Right atrium auricular region (tissue), 2 donors: ENCODE measurements at regions not wholly inside any gene's neighbourhood (a gene's known extent, or its start where the extent isn't known, plus 50 kb on each side); places are given as distances from the start of the nearest gene placed in this dataset.

Source experiments
- DNase-seq: peaks from one replicate; pipeline ENCODE4 v3.0.0-alpha.2; 2019; ENCODE audit warnings: low spot score
- H3K27ac ChIP-seq, 2 donors: fragments of 200-600 bp; sonication (generic); 1 replicate in 1 of 2; 2 replicates in 1 of 2; pipeline ENCODE4 v1.5.1; 2016 to 2019
- H3K27me3 ChIP-seq, 2 donors: fragments of 200-600 bp; sonication (generic); one replicate each; pipeline versions ENCODE4 v1.5.1 to v1.6.0; 2017 to 2019
- H3K36me3 ChIP-seq: fragments of 200-600 bp; sonication (generic); one replicate; pipeline ENCODE4 v1.5.1; 2016
- H3K4me1 ChIP-seq, 2 donors: fragments of 200-600 bp; sonication (generic); one replicate each; pipeline versions ENCODE4 v1.5.1 to v1.6.0; 2017 to 2019
- H3K4me3 ChIP-seq, 2 donors: fragments of 200-600 bp; sonication (generic); 1 replicate in 1 of 2; 2 replicates in 1 of 2; pipeline ENCODE4 v1.5.1; 2017 to 2019; ENCODE audit warnings: mild to moderate bottlenecking in 1 of 2, moderate library complexity in 1 of 2
- H3K9me3 ChIP-seq, 2 donors: fragments of 200-600 bp; sonication (generic); one replicate each; pipeline ENCODE4 v1.5.1; 2019
- CTCF ChIP-seq, 2 donors: fragments of 200-600 bp; sonication (generic); IDR thresholded peaks; one replicate each; pipeline ENCODE4 v1.5.1; 2019; ENCODE audit warnings: antibody characterized with exemption in 2 of 2

DNA sequence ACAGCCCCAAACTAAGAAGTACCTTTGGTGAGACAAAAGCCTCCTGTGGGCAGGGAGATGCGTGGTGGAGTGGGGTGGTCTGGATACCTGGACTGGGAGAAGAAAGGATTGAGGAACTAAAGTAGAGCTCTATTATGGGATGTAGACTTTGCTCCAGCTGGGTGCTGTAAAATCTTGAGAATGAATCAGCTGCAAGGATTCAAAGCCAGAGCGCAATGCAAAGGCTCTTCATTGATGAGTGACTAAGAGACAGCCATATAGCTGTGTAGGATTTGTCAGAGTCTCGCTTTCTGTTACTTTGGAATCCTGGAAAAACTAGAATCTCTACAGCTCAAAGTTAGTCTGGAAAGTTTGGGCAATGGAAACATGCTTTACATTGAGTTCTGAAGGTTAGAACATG, 159.9 kb downstream of the TAF11L14 start:
- no peak for DNase-seq
- H3K27ac ChIP-seq, result no peak overlapping the region
- no peaks in the 10 kb centered on the region for H3K9me3 ChIP-seq
- no peak overlapping the region for H3K4me3 ChIP-seq
- no peak for TF ChIP-seq CTCF (IDR thresholded peaks at IDR 0.05)
- H3K4me1 ChIP-seq, result no peaks in the 10 kb centered on the region
- no peaks in the 10 kb centered on the region for H3K27me3 ChIP-seq
- H3K36me3 ChIP-seq, result no peaks in the 10 kb centered on the region

DNA sequence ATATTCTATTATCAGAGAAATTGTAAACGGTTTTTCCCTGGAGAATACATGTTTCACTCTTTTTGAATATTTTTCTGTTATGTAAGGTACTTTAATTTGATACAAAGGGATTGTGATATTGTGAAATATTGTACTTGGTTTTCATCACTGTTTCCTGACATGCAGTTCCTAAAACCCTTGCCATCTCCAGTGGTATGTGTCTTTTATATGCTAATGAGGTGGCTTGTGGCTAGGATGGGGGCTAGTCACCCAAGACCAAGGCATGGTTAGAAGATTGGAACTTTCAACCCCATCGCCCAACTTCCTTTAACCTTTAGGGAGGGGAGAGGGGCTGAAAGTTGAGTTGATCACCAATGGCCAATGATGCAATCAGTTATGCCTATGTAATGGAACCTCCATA, 160.6 kb downstream of the TAF11L14 start:
- H3K36me3 ChIP-seq, result no peaks in the 10 kb centered on the region
- H3K4me3 ChIP-seq, result no peak overlapping the region
- H3K27me3 ChIP-seq, result no peaks in the 10 kb centered on the region
- H3K9me3 ChIP-seq, result no peaks in the 10 kb centered on the region
- no peak for TF ChIP-seq CTCF (IDR thresholded peaks at IDR 0.05)
- no peaks in the 10 kb centered on the region for H3K4me1 ChIP-seq
- H3K27ac ChIP-seq, result no peak overlapping the region
- DNase-seq, result no peak

GRCh38 chr5:17796142-17796541, 161.9 kb downstream of the TAF11L14 start:
- Histone ChIP-seq H3K27me3 (no peaks in the 10 kb centered on the region), H3K4me1 (no peaks in the 10 kb centered on the region), H3K27ac (no peak overlapping the region), H3K9me3 (no peaks in the 10 kb centered on the region), H3K4me3 (no peak overlapping the region), H3K36me3 (no peaks in the 10 kb centered on the region)
- no peak for DNase-seq
- no peak for TF ChIP-seq CTCF (IDR thresholded peaks at IDR 0.05)

- no peak for TF ChIP-seq CTCF (IDR thresholded peaks at IDR 0.05)
Measured at GRCh38 chr5:17796757-17797396, 162.6 kb downstream of the TAF11L14 start.

GRCh38 chr5:17799521-17799920, 165.3 kb downstream of the TAF11L14 start:
- Histone ChIP-seq H3K4me1 (no peaks in the 10 kb centered on the region), H3K27ac (no peak overlapping the region), H3K9me3 (no peaks in the 10 kb centered on the region), H3K27me3 (no peaks in the 10 kb centered on the region), H3K4me3 (no peak overlapping the region), H3K36me3 (no peaks in the 10 kb centered on the region)
- no peak for DNase-seq
- no peak for TF ChIP-seq CTCF (IDR thresholded peaks at IDR 0.05)

More at GRCh38 chr5:17796757-17797396, 162.6 kb downstream of the TAF11L14 start:
- H3K27me3 ChIP-seq, result no peaks in the 10 kb centered on the region
- H3K27ac ChIP-seq, result no peak overlapping the region
- H3K36me3 ChIP-seq, result no peaks in the 10 kb centered on the region
- H3K4me1 ChIP-seq, result no peaks in the 10 kb centered on the region
- H3K9me3 ChIP-seq, result no peaks in the 10 kb centered on the region
- DNase-seq, result no peak
- H3K4me3 ChIP-seq, result no peak overlapping the region

- Histone ChIP-seq H3K27ac (no peak overlapping the region), H3K27me3 (no peaks in the 10 kb centered on the region), H3K9me3 (no peaks in the 10 kb centered on the region), H3K4me1 (no peaks in the 10 kb centered on the region), H3K36me3 (no peaks in the 10 kb centered on the region), H3K4me3 (no peak overlapping the region)
- no peak for DNase-seq
- no peak for TF ChIP-seq CTCF (IDR thresholded peaks at IDR 0.05)
Measured at GRCh38 chr5:17801595-17801994, 167.3 kb downstream of the TAF11L14 start.
